Kidney (tissue), 13 donors: ENCODE measurements at regions not wholly inside any gene's neighbourhood (a gene's known extent, or its start where the extent isn't known, plus 50 kb on each side); places are given as distances from the start of the nearest gene placed in this dataset.

Experiments used
- DNase-seq, 5 donors: peaks; one replicate each; pipeline ENCODE4 v3.0.0-alpha.2; 2013 to 2020
- FAIRE-seq: peaks from 2 replicates; lab custom pipeline; 2012; peaks lifted over from hg19 to GRCh38; lab: Jason Lieb, UNC
- H3K27ac ChIP-seq, 2 donors: one replicate each; pipeline ENCODE4 v1.7.0; 2013; ENCODE audit warnings: low read depth in 2 of 2, low read length in 2 of 2, inconsistent platforms in 1 of 2
- H3K27me3 ChIP-seq: one replicate; pipeline ENCODE4 v1.7.1; 2013; ENCODE audit warnings: low read length, inconsistent platforms; ENCODE audit not compliant: control insufficient read depth, insufficient read depth
- H3K36me3 ChIP-seq, 3 donors: one replicate each; pipeline versions ENCODE4 v1.7.0 to v1.7.1; 2013; ENCODE audit warnings: low read length in 3 of 3, control low read depth in 1 of 3, inconsistent platforms in 1 of 3; ENCODE audit not compliant: insufficient read depth in 3 of 3, control insufficient read depth in 2 of 3
- H3K4me1 ChIP-seq, 3 donors: one replicate each; pipeline versions ENCODE4 v1.7.0 to v1.7.1; 2013; ENCODE audit warnings: low read length in 3 of 3, inconsistent platforms in 1 of 3, low read depth in 1 of 3; ENCODE audit not compliant: control insufficient read depth in 2 of 3, insufficient read depth in 2 of 3
- H3K4me3 ChIP-seq, 3 donors: one replicate each; pipeline versions ENCODE4 v1.7.0 to v1.8.1; 2013; ENCODE audit warnings: low read length in 3 of 3, control low read depth in 1 of 3, inconsistent platforms in 1 of 3
- H3K9ac ChIP-seq, 3 donors: one replicate each; pipeline versions ENCODE4 v1.7.0 to v1.7.1; 2013; ENCODE audit warnings: low read length in 3 of 3, control low read depth in 1 of 3, inconsistent platforms in 1 of 3
- H3K9me3 ChIP-seq, 3 donors: one replicate each; pipeline versions ENCODE4 v1.7.0 to v1.7.1; 2013; ENCODE audit warnings: low read length in 3 of 3, control low read depth in 1 of 3, inconsistent platforms in 1 of 3; ENCODE audit not compliant: control insufficient read depth in 2 of 3, insufficient read depth in 1 of 3
- intact Hi-C: fragments of 100-400 bp; cut with DNase I; formaldehyde crosslinking; loops from one replicate; pipeline ENCODE4 v1.11.1; 2022
- TF ChIP-seq, protein P1 (sequence below): IDR thresholded peaks from 3 replicates; pipeline ENCODE4 v1.5.1; 2012; ENCODE audit warnings: mild to moderate bottlenecking, moderate library complexity, borderline replicate concordance; ENCODE audit not compliant: insufficient read depth; ENCODE audit errors: extremely low read depth
- donor health status: control.
- donor health status: control.
- donor health status: control.
- donor health status: control.
- donor health status: control.
- donor health status: DM: yes; HTN: yes; CAD: no.
- donor health status: Normal renal cell carcinoma (clear cell type).

DNA sequence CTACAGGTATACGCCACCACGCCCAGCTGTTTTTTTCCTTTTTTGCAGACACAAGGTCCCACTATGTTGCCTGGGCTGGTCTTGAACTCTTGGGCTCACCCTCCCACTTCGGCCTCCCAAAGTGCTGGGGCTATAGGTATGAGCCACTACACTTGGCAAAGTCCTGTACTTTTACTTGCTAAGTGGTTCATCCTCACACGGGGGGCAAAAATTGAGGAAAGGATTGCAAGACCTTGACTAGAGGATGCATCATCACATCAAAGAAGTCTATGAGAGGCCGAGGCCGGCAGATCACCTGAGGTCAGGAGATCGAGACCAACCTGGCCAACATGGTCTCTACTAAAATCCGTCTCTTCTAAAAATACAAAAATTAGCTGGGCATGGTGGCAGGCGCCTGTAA lies 116.5 kb upstream of the FAM174B start:
- H3K27ac ChIP-seq, result no peak overlapping the region
- H3K4me3 ChIP-seq, result no peak overlapping the region
- H3K27me3 ChIP-seq, result no peaks in the 10 kb centered on the region
- DNase-seq, result no peak
- TF ChIP-seq, protein P1, sequence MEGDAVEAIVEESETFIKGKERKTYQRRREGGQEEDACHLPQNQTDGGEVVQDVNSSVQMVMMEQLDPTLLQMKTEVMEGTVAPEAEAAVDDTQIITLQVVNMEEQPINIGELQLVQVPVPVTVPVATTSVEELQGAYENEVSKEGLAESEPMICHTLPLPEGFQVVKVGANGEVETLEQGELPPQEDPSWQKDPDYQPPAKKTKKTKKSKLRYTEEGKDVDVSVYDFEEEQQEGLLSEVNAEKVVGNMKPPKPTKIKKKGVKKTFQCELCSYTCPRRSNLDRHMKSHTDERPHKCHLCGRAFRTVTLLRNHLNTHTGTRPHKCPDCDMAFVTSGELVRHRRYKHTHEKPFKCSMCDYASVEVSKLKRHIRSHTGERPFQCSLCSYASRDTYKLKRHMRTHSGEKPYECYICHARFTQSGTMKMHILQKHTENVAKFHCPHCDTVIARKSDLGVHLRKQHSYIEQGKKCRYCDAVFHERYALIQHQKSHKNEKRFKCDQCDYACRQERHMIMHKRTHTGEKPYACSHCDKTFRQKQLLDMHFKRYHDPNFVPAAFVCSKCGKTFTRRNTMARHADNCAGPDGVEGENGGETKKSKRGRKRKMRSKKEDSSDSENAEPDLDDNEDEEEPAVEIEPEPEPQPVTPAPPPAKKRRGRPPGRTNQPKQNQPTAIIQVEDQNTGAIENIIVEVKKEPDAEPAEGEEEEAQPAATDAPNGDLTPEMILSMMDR, result no peak
- no peaks in the 10 kb centered on the region for H3K4me1 ChIP-seq
- no peaks in the 10 kb centered on the region for H3K9me3 ChIP-seq
- no peak overlapping the region for H3K9ac ChIP-seq
- no peaks in the 10 kb centered on the region for H3K36me3 ChIP-seq
- intact Hi-C loops, result no loop called here
- no peak for FAIRE-seq

GRCh38 chr15:92772626-92773244 lies 117.2 kb upstream of the FAM174B start:
- H3K36me3 ChIP-seq, result no peaks in the 10 kb centered on the region
- H3K4me3 ChIP-seq, result no peak overlapping the region
- DNase-seq (no peak), FAIRE-seq (no peak)
- H3K4me1 ChIP-seq, result no peaks in the 10 kb centered on the region
- H3K9ac ChIP-seq, result no peak overlapping the region
- H3K27me3 ChIP-seq, result no peaks in the 10 kb centered on the region
- TF ChIP-seq, protein P1, result no peak
- no peaks in the 10 kb centered on the region for H3K9me3 ChIP-seq
- intact Hi-C loops, result no loop called here
- no peak overlapping the region for H3K27ac ChIP-seq

GRCh38 chr15:92773340-92773739 lies 117.8 kb upstream of the FAM174B start:
- Histone ChIP-seq H3K9me3 (no peaks in the 10 kb centered on the region), H3K36me3 (no peaks in the 10 kb centered on the region), H3K9ac (no peak overlapping the region), H3K27ac (no peak overlapping the region), H3K27me3 (no peaks in the 10 kb centered on the region), H3K4me3 (no peak overlapping the region), H3K4me1 (no peaks in the 10 kb centered on the region)
- TF ChIP-seq, protein P1, result no peak
- DNase-seq (no peak), FAIRE-seq (no peak)
- intact Hi-C loops, result no loop called here

DNA sequence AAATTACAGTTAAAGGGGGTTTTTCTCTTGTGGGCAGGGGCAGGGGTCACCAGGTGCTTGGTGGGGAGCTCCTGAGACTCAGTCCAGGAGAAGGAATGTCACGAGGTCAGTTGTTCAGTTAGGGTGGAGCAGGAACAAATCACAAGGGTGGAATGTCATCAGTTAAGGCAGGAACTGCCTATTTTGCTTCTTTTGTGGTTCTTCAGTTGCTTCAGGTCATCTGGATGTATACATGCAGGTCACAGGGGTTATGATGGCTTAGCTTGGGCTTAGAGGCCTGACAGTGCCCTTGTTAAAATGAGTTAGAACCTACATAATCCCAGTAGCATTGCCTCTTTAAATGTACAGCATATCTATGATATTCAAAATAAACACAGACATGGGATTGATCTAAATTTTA lies 120.2 kb upstream of the CHD2 start:
- Histone ChIP-seq H3K27ac (no peak overlapping the region), H3K9ac (no peak overlapping the region), H3K4me3 (no peak overlapping the region), H3K27me3 (no peaks in the 10 kb centered on the region), H3K4me1 (no peaks in the 10 kb centered on the region), H3K9me3 (no peaks in the 10 kb centered on the region), H3K36me3 (no peaks in the 10 kb centered on the region)
- intact Hi-C loops, result no loop called here
- TF ChIP-seq, protein P1, result no peak
- DNase-seq (no peak), FAIRE-seq (no peak)
